Endothelial cell of umbilical vein (primary cell): ENCODE measurements at regions not wholly inside any gene's neighbourhood (a gene's known extent, or its start where the extent isn't known, plus 50 kb on each side); places are given as distances from the start of the nearest gene placed in this dataset.
"Not testable (repeated sequence)": the region's sequence is repeated elsewhere in the genome, so short reads cannot be mapped to it uniquely, and the experiment has no call there.

ENCODE experiments used
- CTCF ChIP-seq, 2 donors: IDR thresholded peaks; 1 replicate in 1 of 2; 2 replicates in 1 of 2; pipeline ENCODE4 v1.5.1; 2011; ENCODE audit warnings: low read length in 2 of 2, mild to moderate bottlenecking in 2 of 2, moderate library complexity in 2 of 2, control low read depth in 1 of 2, inconsistent platforms in 1 of 2, low read depth in 1 of 2; ENCODE audit not compliant: insufficient read depth in 1 of 2; ENCODE audit errors: extremely low read depth in 1 of 2
- EZH2 ChIP-seq: IDR thresholded peaks from 2 replicates; pipeline ENCODE4 v1.6.1; 2012; ENCODE audit warnings: borderline replicate concordance, low read depth, mild to moderate bottlenecking, moderate library complexity, low read length, inconsistent platforms; ENCODE audit not compliant: severe bottlenecking
- JUN ChIP-seq: IDR thresholded peaks from 2 replicates; pipeline ENCODE4 v1.6.1; 2011; ENCODE audit warnings: borderline replicate concordance, low read depth; ENCODE audit not compliant: insufficient read length, insufficient read depth
- MYC ChIP-seq: IDR thresholded peaks from one replicate; pipeline ENCODE4 v1.6.1; 2011; ENCODE audit warnings: mild to moderate bottlenecking, low read depth, low read length
- POLR2A ChIP-seq: IDR thresholded peaks from 2 replicates; pipeline ENCODE4 v1.6.1; 2012; ENCODE audit warnings: low read depth, mild to moderate bottlenecking, control low read depth, low read length
- POLR2AphosphoS5 ChIP-seq: IDR thresholded peaks from 2 replicates; pipeline ENCODE4 v1.6.1; 2012; ENCODE audit warnings: low read depth, mild to moderate bottlenecking, control low read depth, low read length, moderate library complexity; ENCODE audit not compliant: insufficient read depth

GRCh38 chr4:4004036-4004435 is 222.7 kb downstream of the OTOP1 start:
- TF ChIP-seq CTCF (IDR thresholded peaks at IDR 0.05; ENCODE audit: extremely low read depth in 1 of 2, insufficient read depth in 1 of 2, low read depth in 1 of 2, low read length in 2 of 2); POLR2AphosphoS5; JUN; EZH2; POLR2A; MYC: not testable (repeated sequence)
